HAP-1 (cell line): ENCODE measurements at regions not wholly inside any gene's neighbourhood (a gene's known extent, or its start where the extent isn't known, plus 50 kb on each side); places are given as distances from the start of the nearest gene placed in this dataset.
"Not testable (repeated sequence)": the region's sequence is repeated elsewhere in the genome, so short reads cannot be mapped to it uniquely, and the experiment has no call there.

Experiments
- DNase-seq, 2 experiments: peaks; one replicate each; pipeline ENCODE4 v3.0.0-alpha.2; 2016 to 2020; ENCODE audit warnings: low spot score in 2 of 2
- H3K27me3 ChIP-seq: fragments of 250-450 bp; sonication (Bioruptor Pico); 2 replicates; pipeline ENCODE4 v1.5.1; 2020; ENCODE audit warnings: low read depth, mild to moderate bottlenecking, moderate library complexity
- H3K36me3 ChIP-seq: fragments of 250-450 bp; sonication (Bioruptor Pico); replicated peaks from 2 replicates; pipeline ENCODE4 v1.5.1; 2020; ENCODE audit warnings: mild to moderate bottlenecking
- H3K4me1 ChIP-seq: fragments of 250-450 bp; sonication (Bioruptor Pico); 2 replicates; pipeline ENCODE4 v1.5.1; 2020; ENCODE audit warnings: mild to moderate bottlenecking
- H3K4me3 ChIP-seq: fragments of 250-450 bp; sonication (Bioruptor Pico); 2 replicates; pipeline ENCODE4 v1.5.1; 2020; ENCODE audit warnings: mild to moderate bottlenecking, moderate library complexity
- H3K9me3 ChIP-seq: fragments of 250-450 bp; sonication (Bioruptor Pico); 2 replicates; pipeline ENCODE4 v1.5.1; 2020; ENCODE audit warnings: mild to moderate bottlenecking, moderate library complexity
- in situ Hi-C: fragments of 300-500 bp; cut with MboI; formaldehyde crosslinking; loops from 3 replicates; pipeline ENCODE4 v1.14.3; 2020; ENCODE audit warnings: low sequenced_read_pairs, inconsistent platforms, mixed read lengths

DNA sequence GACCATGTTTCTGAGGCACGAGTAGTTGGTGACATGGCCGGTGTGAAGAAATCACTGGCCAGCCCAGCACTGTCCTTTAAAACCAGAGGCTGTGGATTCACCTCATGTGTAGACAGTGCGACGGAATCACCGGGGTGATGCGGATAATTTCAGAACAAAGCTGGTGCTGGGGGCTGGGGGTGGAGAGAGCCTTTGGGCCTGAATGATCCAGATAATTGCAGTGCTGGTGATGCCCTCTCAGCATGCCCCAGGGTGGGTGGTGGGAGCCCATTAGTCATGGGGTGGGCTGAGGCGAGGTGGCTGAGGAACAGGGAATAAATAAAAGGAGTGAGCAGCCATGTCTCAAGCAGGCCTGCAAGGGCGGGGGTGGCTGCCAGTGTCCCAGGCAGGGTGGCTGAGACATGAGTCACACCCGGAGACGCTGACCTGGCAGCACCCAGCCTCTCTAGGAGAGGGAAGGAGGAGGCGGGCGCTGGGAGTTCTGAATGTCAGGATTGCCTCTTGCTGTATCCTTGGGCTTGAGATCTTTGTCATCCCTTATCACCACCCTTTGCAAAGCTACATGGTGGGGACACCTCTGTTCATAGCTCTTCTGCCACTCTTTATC lies 61.1 kb upstream of the KCNK12 start:
- DNase-seq = no peak
- Histone ChIP-seq H3K4me3 (no peak overlapping the region), H3K36me3 (no peaks in the 10 kb centered on the region), H3K27me3 (no peaks in the 10 kb centered on the region), H3K9me3 (no peaks in the 10 kb centered on the region), H3K4me1 (no peaks in the 10 kb centered on the region)
- in situ Hi-C loops = no loop called here

- in situ Hi-C loops = no loop called here
- no peak for DNase-seq
- Histone ChIP-seq H3K36me3 (no peaks in the 10 kb centered on the region), H3K4me3 (no peak overlapping the region), H3K27me3 (no peaks in the 10 kb centered on the region), H3K9me3 (no peaks in the 10 kb centered on the region), H3K4me1 (no peaks in the 10 kb centered on the region)
Observed at GRCh38 chr2:47631306-47631705, 60.5 kb upstream of the KCNK12 start.

DNA sequence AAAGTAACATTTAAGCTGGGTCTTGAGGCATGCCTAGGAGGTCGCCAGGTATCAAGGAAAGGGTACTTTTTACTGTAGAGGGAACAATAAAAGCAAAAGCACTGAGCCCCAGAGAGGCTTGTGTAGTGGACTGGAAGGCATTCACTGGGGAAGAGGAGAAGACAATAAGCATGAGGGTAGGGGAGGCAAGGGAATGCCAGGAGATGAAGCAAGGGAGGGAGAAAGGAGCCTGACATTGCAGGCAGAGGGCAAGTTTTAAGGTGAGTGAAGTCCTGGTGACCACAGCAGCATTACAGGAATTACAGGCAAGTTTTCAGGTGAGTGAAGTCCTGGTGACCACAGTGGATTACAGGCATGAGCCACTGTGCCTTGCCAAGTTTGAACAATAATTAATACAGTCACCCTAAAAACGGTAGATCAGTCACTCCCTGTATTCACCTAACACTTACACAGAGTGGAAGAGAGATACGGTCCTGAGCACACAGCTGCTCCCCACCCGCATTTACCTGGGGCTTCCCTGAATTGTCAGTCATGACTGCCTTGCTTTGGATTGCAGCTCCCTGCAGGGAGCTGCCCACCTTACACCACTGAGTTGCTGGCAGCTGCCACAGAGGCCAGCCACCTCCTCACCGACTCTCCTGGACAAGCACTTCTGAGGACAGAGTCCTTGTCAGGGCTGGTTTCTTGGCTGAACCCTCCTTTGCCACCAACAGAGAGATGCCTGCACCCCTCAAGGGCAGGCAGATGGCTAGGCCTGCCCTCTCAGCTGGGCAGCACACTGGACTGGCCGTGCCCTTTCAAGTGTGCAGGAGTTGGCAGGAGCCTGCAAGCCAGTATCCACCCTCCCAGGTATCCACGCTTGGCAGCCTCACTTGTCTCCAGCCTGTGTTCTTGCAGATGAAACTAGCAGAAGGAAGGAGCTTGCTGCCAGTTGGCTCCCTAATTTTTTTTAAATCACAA lies 59.0 kb upstream of the KCNK12 start:
- H3K36me3 ChIP-seq = no peaks in the 10 kb centered on the region
- in situ Hi-C loops = no loop called here
- H3K4me3 ChIP-seq = no peak overlapping the region

DNA sequence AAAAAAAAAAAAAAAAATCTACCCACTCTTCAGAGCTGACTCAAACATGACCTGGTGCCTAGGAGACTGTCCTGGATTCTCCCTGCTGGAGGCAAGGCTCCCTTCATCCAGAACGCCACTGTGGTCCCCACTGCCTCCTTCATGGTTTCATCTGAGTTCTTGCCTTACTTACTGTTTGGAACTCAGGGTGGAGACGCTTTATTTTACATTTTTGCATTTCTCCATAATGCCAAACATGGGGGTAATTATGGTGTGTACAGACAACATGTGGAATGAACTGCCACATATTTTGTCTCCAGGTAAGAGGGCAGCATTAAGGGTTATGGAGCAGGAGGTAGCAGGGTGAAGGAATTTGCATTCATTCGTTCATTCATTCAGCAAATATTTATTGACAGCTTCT lies 58.1 kb upstream of the KCNK12 start:
- Histone ChIP-seq H3K4me3 (no peak overlapping the region), H3K27me3 (no peaks in the 10 kb centered on the region), H3K9me3 (no peaks in the 10 kb centered on the region; the same call in 1 of the 2 replicates), H3K4me1 (no peaks in the 10 kb centered on the region), H3K36me3 (no peaks in the 10 kb centered on the region)
- DNase-seq = no peak
- in situ Hi-C loops = no loop called here

More for the DNA sequence above, 59.0 kb upstream of the KCNK12 start:
- Histone ChIP-seq H3K4me1 (no peaks in the 10 kb centered on the region), H3K27me3 (no peaks in the 10 kb centered on the region), H3K9me3 (no peaks in the 10 kb centered on the region)
- no peak for DNase-seq

GRCh38 chr2:47626664-47627063 lies 55.9 kb upstream of the KCNK12 start:
- H3K9me3 ChIP-seq = no peaks in the 10 kb centered on the region; the same call in 1 of the 2 replicates
- peaks cover 6% of the 10 kb centered on the region; the same call in 1 of the 2 replicates for H3K27me3 ChIP-seq
- no peak overlapping the region for H3K4me3 ChIP-seq
- H3K36me3 ChIP-seq = no peaks in the 10 kb centered on the region
- in situ Hi-C loops = no loop called here
- DNase-seq = no peak
- H3K4me1 ChIP-seq = no peaks in the 10 kb centered on the region

GRCh38 chr2:47623140-47623539 lies 52.4 kb upstream of the KCNK12 start:
- H3K4me3 ChIP-seq, DNase-seq, in situ Hi-C loops: not testable (repeated sequence)

DNA sequence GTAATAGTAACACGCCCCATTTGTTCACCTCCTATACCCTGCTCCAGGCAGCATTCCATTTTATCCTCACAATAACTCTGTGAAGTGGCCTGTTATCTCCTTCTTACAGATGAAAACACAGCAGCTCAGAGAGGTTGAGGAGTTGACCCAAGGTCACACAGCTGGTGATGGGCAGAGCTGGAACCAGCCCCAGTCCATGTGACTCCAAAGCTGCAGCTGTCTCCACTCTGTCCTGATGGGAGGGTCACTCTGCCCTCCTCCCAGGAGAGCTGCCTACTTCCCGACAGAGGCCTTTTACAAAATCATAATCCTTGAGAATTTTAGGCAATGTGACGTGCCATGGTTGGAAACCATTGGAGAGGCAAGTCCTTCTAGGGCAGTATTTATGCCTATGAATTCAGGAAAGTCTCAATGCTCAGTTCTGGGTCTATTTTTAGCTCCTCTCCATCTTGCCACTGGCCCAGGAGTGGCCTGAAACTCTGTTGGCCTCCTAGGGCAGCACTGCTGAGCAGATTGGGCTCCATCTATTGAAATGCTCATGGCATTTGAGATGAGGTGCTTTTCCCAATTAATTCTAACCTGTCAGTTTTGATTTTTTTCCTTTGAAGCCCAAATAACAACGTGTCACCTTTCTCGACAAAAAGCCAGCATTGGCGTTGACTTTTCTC lies 50.1 kb upstream of the KCNK12 start:
- no peaks in the 10 kb centered on the region for H3K4me1 ChIP-seq
- H3K9me3 ChIP-seq = no peaks in the 10 kb centered on the region; the same call in 1 of the 2 replicates
- H3K4me3 ChIP-seq = no peak overlapping the region
- in situ Hi-C loops = no loop called here
- no peaks in the 10 kb centered on the region for H3K36me3 ChIP-seq
- DNase-seq = no peak
- peaks cover 6% of the 10 kb centered on the region; the same call in 1 of the 2 replicates for H3K27me3 ChIP-seq

More at GRCh38 chr2:47623140-47623539, 52.4 kb upstream of the KCNK12 start:
- H3K27me3 ChIP-seq, H3K4me1 ChIP-seq, H3K36me3 ChIP-seq, H3K9me3 ChIP-seq: not testable (repeated sequence)
